ENCODE measurements at regions not wholly inside any gene's neighbourhood (a gene's known extent, or its start where the extent isn't known, plus 50 kb on each side); places are given as distances from the start of the nearest gene placed in this dataset.

DNA sequence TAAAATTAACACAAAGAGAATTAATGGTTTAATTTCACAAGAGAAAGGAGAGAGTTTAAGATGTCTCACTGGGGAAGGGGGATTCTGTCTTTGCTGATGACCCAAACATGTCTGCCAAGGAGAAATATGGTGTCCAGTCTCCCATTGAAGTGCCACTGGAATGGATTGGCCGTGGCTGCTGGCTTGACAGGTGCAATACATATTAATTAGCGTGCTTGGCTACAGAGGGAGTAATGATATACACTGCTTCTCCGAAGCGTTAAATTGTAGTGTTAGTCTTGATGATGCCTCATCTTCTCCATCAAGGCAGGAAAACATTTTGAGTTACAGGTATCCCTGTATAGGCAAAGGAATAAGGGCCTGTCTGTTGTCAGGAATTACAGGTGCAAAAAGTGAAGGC is 393.4 kb upstream of the TMPO start:
- TF ChIP-seq, protein P1, sequence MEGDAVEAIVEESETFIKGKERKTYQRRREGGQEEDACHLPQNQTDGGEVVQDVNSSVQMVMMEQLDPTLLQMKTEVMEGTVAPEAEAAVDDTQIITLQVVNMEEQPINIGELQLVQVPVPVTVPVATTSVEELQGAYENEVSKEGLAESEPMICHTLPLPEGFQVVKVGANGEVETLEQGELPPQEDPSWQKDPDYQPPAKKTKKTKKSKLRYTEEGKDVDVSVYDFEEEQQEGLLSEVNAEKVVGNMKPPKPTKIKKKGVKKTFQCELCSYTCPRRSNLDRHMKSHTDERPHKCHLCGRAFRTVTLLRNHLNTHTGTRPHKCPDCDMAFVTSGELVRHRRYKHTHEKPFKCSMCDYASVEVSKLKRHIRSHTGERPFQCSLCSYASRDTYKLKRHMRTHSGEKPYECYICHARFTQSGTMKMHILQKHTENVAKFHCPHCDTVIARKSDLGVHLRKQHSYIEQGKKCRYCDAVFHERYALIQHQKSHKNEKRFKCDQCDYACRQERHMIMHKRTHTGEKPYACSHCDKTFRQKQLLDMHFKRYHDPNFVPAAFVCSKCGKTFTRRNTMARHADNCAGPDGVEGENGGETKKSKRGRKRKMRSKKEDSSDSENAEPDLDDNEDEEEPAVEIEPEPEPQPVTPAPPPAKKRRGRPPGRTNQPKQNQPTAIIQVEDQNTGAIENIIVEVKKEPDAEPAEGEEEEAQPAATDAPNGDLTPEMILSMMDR (IDR thresholded peaks at IDR 0.05), result no peak
- TF ChIP-seq POLR2A (IDR thresholded peaks at IDR 0.05), result no peak

Data from thyroid gland (tissue), 4 donors.